ENCODE measurements at regions not wholly inside any gene's neighbourhood (a gene's known extent, or its start where the extent isn't known, plus 50 kb on each side); places are given as distances from the start of the nearest gene placed in this dataset.

DNA sequence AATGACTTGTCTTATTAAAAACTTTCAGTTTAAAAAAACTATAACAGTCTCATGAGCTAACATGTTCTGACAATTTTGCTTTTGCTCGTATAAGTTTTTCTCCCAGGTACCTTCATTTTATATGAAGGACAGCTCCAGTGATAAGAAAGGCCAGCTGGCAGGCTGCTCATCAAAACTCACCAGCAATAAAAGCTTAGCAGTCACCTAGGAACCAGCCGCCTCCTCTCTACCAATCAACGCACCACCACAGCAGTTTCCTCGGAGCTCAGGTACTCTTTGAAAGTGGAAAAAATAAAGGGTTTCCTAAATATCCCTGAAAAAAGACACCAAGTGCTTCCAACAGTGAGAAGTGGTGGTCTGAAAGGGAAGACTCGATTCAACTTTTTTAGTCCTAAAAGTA, 100.9 kb upstream of the CCDC150 start:
- TF ChIP-seq, protein P1, sequence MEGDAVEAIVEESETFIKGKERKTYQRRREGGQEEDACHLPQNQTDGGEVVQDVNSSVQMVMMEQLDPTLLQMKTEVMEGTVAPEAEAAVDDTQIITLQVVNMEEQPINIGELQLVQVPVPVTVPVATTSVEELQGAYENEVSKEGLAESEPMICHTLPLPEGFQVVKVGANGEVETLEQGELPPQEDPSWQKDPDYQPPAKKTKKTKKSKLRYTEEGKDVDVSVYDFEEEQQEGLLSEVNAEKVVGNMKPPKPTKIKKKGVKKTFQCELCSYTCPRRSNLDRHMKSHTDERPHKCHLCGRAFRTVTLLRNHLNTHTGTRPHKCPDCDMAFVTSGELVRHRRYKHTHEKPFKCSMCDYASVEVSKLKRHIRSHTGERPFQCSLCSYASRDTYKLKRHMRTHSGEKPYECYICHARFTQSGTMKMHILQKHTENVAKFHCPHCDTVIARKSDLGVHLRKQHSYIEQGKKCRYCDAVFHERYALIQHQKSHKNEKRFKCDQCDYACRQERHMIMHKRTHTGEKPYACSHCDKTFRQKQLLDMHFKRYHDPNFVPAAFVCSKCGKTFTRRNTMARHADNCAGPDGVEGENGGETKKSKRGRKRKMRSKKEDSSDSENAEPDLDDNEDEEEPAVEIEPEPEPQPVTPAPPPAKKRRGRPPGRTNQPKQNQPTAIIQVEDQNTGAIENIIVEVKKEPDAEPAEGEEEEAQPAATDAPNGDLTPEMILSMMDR (conservative IDR thresholded peaks at IDR 0.05 in 1 of 2, IDR thresholded peaks at IDR 0.05 in 1 of 2; ENCODE audit: low read depth in 1 of 2, low read length in 2 of 2) = no peak
- TF ChIP-seq EZH2 (IDR thresholded peaks at IDR 0.05; ENCODE audit: low read length, missing control alignments) = no peak
